Psoas muscle (tissue), 7 donors: ENCODE measurements at regions not wholly inside any gene's neighbourhood (a gene's known extent, or its start where the extent isn't known, plus 50 kb on each side); places are given as distances from the start of the nearest gene placed in this dataset.

ENCODE experiments used
- ATAC-seq, 4 donors: fragments of 200-7000 bp; cut with Tn5 transposase; one replicate each; pipeline ENCODE4 v1.9.1; 2020; ENCODE audit warnings: moderate library complexity in 3 of 4, mild to moderate bottlenecking in 2 of 4
- DNase-seq, 2 donors: peaks; one replicate each; pipeline ENCODE4 v3.0.0-alpha.2; 2020
- H3K27ac ChIP-seq: fragments of 200-600 bp; one replicate; pipeline ENCODE4 v1.8.0; 2022
- H3K27me3 ChIP-seq, 3 donors: fragments of 200-600 bp in 1 of 3; one replicate each; pipeline versions ENCODE4 v1.6.1 to v1.8.0; 2013 to 2022; ENCODE audit warnings: low read length in 2 of 3, mild to moderate bottlenecking in 2 of 3, moderate library complexity in 1 of 3; ENCODE audit not compliant: insufficient read depth in 3 of 3
- H3K36me3 ChIP-seq, 2 donors: fragments of 200-600 bp in 1 of 2; one replicate each; pipeline versions ENCODE4 v1.6.1 to v1.8.0; 2013 to 2022; ENCODE audit warnings: low read depth in 1 of 2, mild to moderate bottlenecking in 1 of 2, moderate library complexity in 1 of 2; ENCODE audit not compliant: insufficient read depth in 1 of 2
- H3K4me1 ChIP-seq: fragments of 200-600 bp; one replicate; pipeline ENCODE4 v1.8.0; 2022
- H3K4me3 ChIP-seq: fragments of 200-600 bp; one replicate; pipeline ENCODE4 v1.8.0; 2022; ENCODE audit warnings: mild to moderate bottlenecking
- H3K9me3 ChIP-seq: fragments of 200-600 bp; one replicate; pipeline ENCODE4 v1.8.0; 2022
- CTCF ChIP-seq: fragments of 200-600 bp; IDR thresholded peaks from one replicate; pipeline ENCODE4 v1.8.0; 2022; ENCODE audit warnings: antibody characterized with exemption
- WGBS, 3 donors: extraction: QIAGEN DNeasy Blood & Tissue Kit; methylation state at CpG; one replicate each; pipeline versions ENCODE4 v1.1.6 to v1.1.7; 2013; 5-methylcytosine and 5-hydroxymethylcytosine counted together
- intact Hi-C, 2 donors: fragments of 100-400 bp; cut with DNase I; formaldehyde crosslinking; loops; one replicate each; pipeline versions ENCODE4 v1.11.0 to v1.14.2; 2022
- donor health status: healthy with polysubstance abuse.
- donor health status: DM: no; HTN: no; CAD: no; lungs with moderate emphysema.
- donor health status: Bipolar disorder and iron deficiency.
- donor health status: healthy.
- donor health status: DM: yes; HTN: yes; CAD: no.
- donor health status: DM: no; HTN: no; CAD: no.
- donor health status: DM: yes; HTN: yes; CAD: no.

- no peak for ATAC-seq
- intact Hi-C loops: no loop called here
These were observed 208.5 kb downstream of the TMEM114 start for GRCh38 chr16:8381814-8382213.

DNA sequence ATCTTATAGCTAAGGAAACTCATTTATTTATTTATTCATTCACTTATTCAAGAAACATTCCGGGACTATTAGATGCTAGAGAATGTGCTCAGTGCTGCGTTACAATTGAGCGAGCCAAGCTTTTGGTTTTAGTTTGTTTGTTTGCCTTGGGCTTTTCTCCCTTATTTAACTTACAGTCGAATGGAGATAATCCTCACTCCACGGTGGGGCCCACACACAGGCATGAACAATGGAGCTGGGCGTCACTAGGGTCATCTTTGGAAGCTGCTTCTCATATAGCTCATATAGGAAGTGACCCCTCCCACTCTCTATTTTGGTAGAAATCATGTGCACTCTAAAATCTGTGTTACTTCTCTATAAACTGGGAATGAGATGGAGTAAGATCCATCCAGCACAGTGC is 210.0 kb downstream of the TMEM114 start:
- TF ChIP-seq CTCF: no peak

More at GRCh38 chr16:8381814-8382213, 208.5 kb downstream of the TMEM114 start:
- no peak overlapping the region for H3K27ac ChIP-seq
- H3K36me3 ChIP-seq: no peaks in the 10 kb centered on the region
- TF ChIP-seq CTCF: no peak
- no peaks in the 10 kb centered on the region for H3K9me3 ChIP-seq
- 65 to 68% (median 67%) methylated on average over 9 of the region's 9 CpGs for WGBS, 3 donors
- no peaks in the 10 kb centered on the region for H3K27me3 ChIP-seq
- H3K4me1 ChIP-seq: no peaks in the 10 kb centered on the region
- no peak for DNase-seq
- no peak overlapping the region for H3K4me3 ChIP-seq

DNA sequence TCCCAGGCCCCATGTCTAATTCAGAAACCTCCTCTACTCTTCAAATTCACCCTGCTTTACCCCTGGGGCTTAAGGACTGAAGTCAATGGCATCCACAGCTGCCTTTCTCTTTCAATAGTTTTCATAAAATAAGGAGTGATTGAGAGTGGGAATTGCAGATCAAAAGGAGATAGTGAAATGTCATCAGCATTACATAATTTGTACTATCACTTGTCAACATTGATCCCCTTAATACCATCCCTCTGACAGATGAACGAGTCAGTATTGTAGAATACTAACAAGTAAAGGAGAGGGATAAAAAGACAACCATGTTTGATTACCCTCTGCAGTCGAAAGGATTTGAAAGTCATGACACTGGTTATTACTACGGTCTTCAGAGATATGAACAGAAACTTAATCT is 212.4 kb downstream of the TMEM114 start:
- Histone ChIP-seq H3K4me3 (no peak overlapping the region), H3K36me3 (no peaks in the 10 kb centered on the region), H3K27me3 (no peaks in the 10 kb centered on the region), H3K4me1 (no peaks in the 10 kb centered on the region), H3K9me3 (no peaks in the 10 kb centered on the region), H3K27ac (no peak overlapping the region)
- intact Hi-C loops: no loop called here
- 67 to 77% (median 71%) methylated on average over 3 of the region's 3 CpGs for WGBS, 3 donors
- no peak for TF ChIP-seq CTCF
- no peak for DNase-seq
- ATAC-seq: no peak

More for the DNA sequence above, 210.0 kb downstream of the TMEM114 start:
- Histone ChIP-seq H3K4me3 (no peak overlapping the region), H3K36me3 (no peaks in the 10 kb centered on the region), H3K27me3 (no peaks in the 10 kb centered on the region), H3K9me3 (no peaks in the 10 kb centered on the region), H3K27ac (no peak overlapping the region), H3K4me1 (no peaks in the 10 kb centered on the region)
- intact Hi-C loops: no loop called here
- WGBS, 3 donors: 61 to 70% (median 66%) methylated on average over 6 of the region's 6 CpGs
- ATAC-seq (no peak), DNase-seq (no peak)

DNA sequence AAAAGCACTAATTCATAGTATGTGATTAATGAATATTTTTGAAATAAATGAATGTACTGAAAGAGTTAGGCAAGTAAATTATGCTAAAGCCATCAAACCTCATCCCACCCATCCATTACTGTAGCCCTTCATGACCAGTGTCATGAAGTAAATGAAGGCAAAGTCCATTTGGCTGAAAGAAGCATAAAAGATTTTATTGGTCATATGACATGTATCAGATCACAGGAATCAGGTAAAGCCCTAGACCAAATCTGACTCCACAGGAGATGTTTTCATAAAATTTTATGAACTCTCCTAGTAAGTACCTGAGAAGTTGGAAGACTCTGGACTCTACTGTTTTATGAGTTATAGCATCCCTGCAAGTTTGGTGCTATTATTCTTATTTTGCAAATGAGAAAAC is 213.5 kb downstream of the TMEM114 start:
- no peak for TF ChIP-seq CTCF
- DNase-seq: no peak
- Histone ChIP-seq H3K4me1 (no peaks in the 10 kb centered on the region), H3K9me3 (no peaks in the 10 kb centered on the region), H3K36me3 (no peaks in the 10 kb centered on the region), H3K4me3 (no peak overlapping the region), H3K27me3 (no peaks in the 10 kb centered on the region), H3K27ac (no peak overlapping the region)
- intact Hi-C loops: no loop called here
- ATAC-seq: no peak

GRCh38 chr16:8376430-8376829 is 213.9 kb downstream of the TMEM114 start:
- WGBS, 3 donors: 39 to 55% (median 43%) methylated on average over 2 of the region's 2 CpGs
- H3K9me3 ChIP-seq: peaks cover under 1% of the 10 kb centered on the region
- no peak overlapping the region for H3K27ac ChIP-seq
- intact Hi-C loops: no loop called here
- no peak for DNase-seq
- no peak overlapping the region for H3K4me3 ChIP-seq
- no peak for TF ChIP-seq CTCF
- H3K36me3 ChIP-seq: no peaks in the 10 kb centered on the region
- H3K4me1 ChIP-seq: no peaks in the 10 kb centered on the region
- no peak for ATAC-seq
- H3K27me3 ChIP-seq: no peaks in the 10 kb centered on the region
